ENCODE measurements at regions not wholly inside any gene's neighbourhood (a gene's known extent, or its start where the extent isn't known, plus 50 kb on each side); places are given as distances from the start of the nearest gene placed in this dataset.

GRCh38 chr2:129087133-129087813, 768.6 kb upstream of the HS6ST1 start:
- no peaks in the 10 kb centered on the region for H3K9me3 Mint-ChIP-seq
- no peaks in the 10 kb centered on the region for H3K36me3 Mint-ChIP-seq
- H3K4me3 Mint-ChIP-seq, result no peak overlapping the region
- H3K4me1 Mint-ChIP-seq (ENCODE audit: low read depth), result no peaks in the 10 kb centered on the region
- ChIA-PET POLR2A (no interaction called here), CTCF (no interaction called here)
- DNase-seq, result no peak
- intact Hi-C loops (cut with micrococcal nuclease), result no loop called here
- H3K27me3 Mint-ChIP-seq, result peaks cover 1% of the 10 kb centered on the region
- no peak overlapping the region for H3K27ac Mint-ChIP-seq

- POLR2A ChIA-PET, result no interaction called here
- intact Hi-C loops (cut with micrococcal nuclease), result no loop called here
- Mint-ChIP-seq H3K4me1 (ENCODE audit: low read depth) (no peaks in the 10 kb centered on the region), H3K4me3 (no peak overlapping the region), H3K9me3 (no peaks in the 10 kb centered on the region), H3K27me3 (peaks cover 1% of the 10 kb centered on the region), H3K36me3 (no peaks in the 10 kb centered on the region), H3K27ac (no peak overlapping the region)
- CTCF ChIA-PET, result no interaction called here
- no peak for DNase-seq
Observed at GRCh38 chr2:129091620-129092019, 773.0 kb upstream of the HS6ST1 start.

GRCh38 chr2:129092956-129093355, 774.3 kb upstream of the HS6ST1 start:
- H3K4me3 Mint-ChIP-seq, result no peak overlapping the region
- intact Hi-C loops (cut with micrococcal nuclease), result no loop called here
- POLR2A ChIA-PET, result no interaction called here
- peaks cover 1% of the 10 kb centered on the region for H3K27me3 Mint-ChIP-seq
- DNase-seq, result no peak
- CTCF ChIA-PET, result no interaction called here
- no peak overlapping the region for H3K27ac Mint-ChIP-seq
- no peaks in the 10 kb centered on the region for H3K9me3 Mint-ChIP-seq
- no peaks in the 10 kb centered on the region for H3K4me1 Mint-ChIP-seq (ENCODE audit: low read depth)
- H3K36me3 Mint-ChIP-seq, result no peaks in the 10 kb centered on the region

GRCh38 chr2:129101186-129101585, 782.5 kb upstream of the HS6ST1 start:
- Mint-ChIP-seq H3K9me3 (no peaks in the 10 kb centered on the region), H3K4me3 (no peak overlapping the region), H3K36me3 (no peaks in the 10 kb centered on the region), H3K27ac (no peak overlapping the region), H3K4me1 (ENCODE audit: low read depth) (no peaks in the 10 kb centered on the region), H3K27me3 (no peaks in the 10 kb centered on the region)
- intact Hi-C loops (cut with micrococcal nuclease), result no loop called here
- ChIA-PET CTCF (no interaction called here), POLR2A (no interaction called here)
- DNase-seq, result no peak

GRCh38 chr2:129103936-129104878, 785.5 kb upstream of the HS6ST1 start:
- CTCF ChIA-PET, result no interaction called here
- H3K9me3 Mint-ChIP-seq, result no peaks in the 10 kb centered on the region
- no peaks in the 10 kb centered on the region for H3K36me3 Mint-ChIP-seq

GRCh38 chr2:129112181-129112580, 793.5 kb upstream of the HS6ST1 start:
- no peak for DNase-seq
- Mint-ChIP-seq H3K27ac (no peak overlapping the region), H3K27me3 (no peaks in the 10 kb centered on the region), H3K36me3 (no peaks in the 10 kb centered on the region), H3K4me3 (no peak overlapping the region), H3K4me1 (ENCODE audit: low read depth) (no peaks in the 10 kb centered on the region), H3K9me3 (peaks cover 2% of the 10 kb centered on the region)
- intact Hi-C loops (cut with micrococcal nuclease), result no loop called here
- ChIA-PET POLR2A (no interaction called here), CTCF (no interaction called here)

More at GRCh38 chr2:129103936-129104878, 785.5 kb upstream of the HS6ST1 start:
- intact Hi-C loops (cut with micrococcal nuclease), result no loop called here
- Mint-ChIP-seq H3K27ac (no peak overlapping the region), H3K4me1 (ENCODE audit: low read depth) (no peaks in the 10 kb centered on the region), H3K27me3 (no peaks in the 10 kb centered on the region), H3K4me3 (no peak overlapping the region)
- no peak for DNase-seq
- POLR2A ChIA-PET, result no interaction called here

- H3K27me3 Mint-ChIP-seq, result no peaks in the 10 kb centered on the region
- no peaks in the 10 kb centered on the region for H3K36me3 Mint-ChIP-seq
- no peaks in the 10 kb centered on the region for H3K4me1 Mint-ChIP-seq (ENCODE audit: low read depth)
- ChIA-PET CTCF (no interaction called here), POLR2A (no interaction called here)
- intact Hi-C loops (cut with micrococcal nuclease), result no loop called here
- no peak overlapping the region for H3K4me3 Mint-ChIP-seq
- H3K27ac Mint-ChIP-seq, result no peak overlapping the region
- peaks cover 2% of the 10 kb centered on the region for H3K9me3 Mint-ChIP-seq
- DNase-seq, result no peak
Observed at GRCh38 chr2:129113776-129114175, 795.1 kb upstream of the HS6ST1 start.

GRCh38 chr2:129117434-129117833, 798.8 kb upstream of the HS6ST1 start:
- DNase-seq, result no peak
- ChIA-PET CTCF (no interaction called here), POLR2A (no interaction called here)
- no peak overlapping the region for H3K27ac Mint-ChIP-seq
- no peaks in the 10 kb centered on the region for H3K27me3 Mint-ChIP-seq
- no peaks in the 10 kb centered on the region for H3K36me3 Mint-ChIP-seq
- no peak overlapping the region for H3K4me3 Mint-ChIP-seq
- intact Hi-C loops (cut with micrococcal nuclease), result no loop called here
- no peaks in the 10 kb centered on the region for H3K4me1 Mint-ChIP-seq (ENCODE audit: low read depth)
- peaks cover 2% of the 10 kb centered on the region for H3K9me3 Mint-ChIP-seq

- DNase-seq, result no peak
- H3K36me3 Mint-ChIP-seq, result no peaks in the 10 kb centered on the region
- peaks cover 2% of the 10 kb centered on the region for H3K9me3 Mint-ChIP-seq
- no peak overlapping the region for H3K4me3 Mint-ChIP-seq
- ChIA-PET POLR2A (no interaction called here), CTCF (no interaction called here)
- H3K27me3 Mint-ChIP-seq, result no peaks in the 10 kb centered on the region
- intact Hi-C loops (cut with micrococcal nuclease), result no loop called here
- H3K4me1 Mint-ChIP-seq (ENCODE audit: low read depth), result no peaks in the 10 kb centered on the region
- no peak overlapping the region for H3K27ac Mint-ChIP-seq
Observed at GRCh38 chr2:129118296-129118695, 799.6 kb upstream of the HS6ST1 start.

GRCh38 chr2:129129087-129129486, 810.4 kb upstream of the HS6ST1 start:
- Mint-ChIP-seq H3K27ac (no peak overlapping the region), H3K9me3 (no peaks in the 10 kb centered on the region), H3K27me3 (no peaks in the 10 kb centered on the region), H3K36me3 (no peaks in the 10 kb centered on the region), H3K4me1 (ENCODE audit: low read depth) (no peaks in the 10 kb centered on the region), H3K4me3 (no peak overlapping the region)
- intact Hi-C loops (cut with micrococcal nuclease), result no loop called here
- no peak for DNase-seq
- CTCF ChIA-PET, result no interaction called here
- POLR2A ChIA-PET, result no interaction called here

- no peak for DNase-seq
- CTCF ChIA-PET, result no interaction called here
- Mint-ChIP-seq H3K4me1 (ENCODE audit: low read depth) (no peaks in the 10 kb centered on the region), H3K27me3 (no peaks in the 10 kb centered on the region), H3K36me3 (no peaks in the 10 kb centered on the region), H3K4me3 (no peak overlapping the region), H3K27ac (no peak overlapping the region), H3K9me3 (no peaks in the 10 kb centered on the region)
- POLR2A ChIA-PET, result no interaction called here
- intact Hi-C loops (cut with micrococcal nuclease), result no loop called here
Observed at GRCh38 chr2:129133692-129134641, 815.3 kb upstream of the HS6ST1 start.

- CTCF ChIA-PET, result no interaction called here
- H3K4me1 Mint-ChIP-seq (ENCODE audit: low read depth), result no peaks in the 10 kb centered on the region
- POLR2A ChIA-PET, result no interaction called here
- H3K27ac Mint-ChIP-seq, result no peak overlapping the region
- H3K9me3 Mint-ChIP-seq, result no peaks in the 10 kb centered on the region
- H3K27me3 Mint-ChIP-seq, result no peaks in the 10 kb centered on the region
- intact Hi-C loops (cut with micrococcal nuclease), result no loop called here
- no peaks in the 10 kb centered on the region for H3K36me3 Mint-ChIP-seq
- DNase-seq, result no peak
- H3K4me3 Mint-ChIP-seq, result no peak overlapping the region
Observed at GRCh38 chr2:129135017-129135416, 816.3 kb upstream of the HS6ST1 start.

Data from activated CD4-positive, alpha-beta memory T cell treated with anti-CD3 and anti-CD28 coated beads for 36 hours (primary cell).